ENCODE measurements at regions not wholly inside any gene's neighbourhood (a gene's known extent, or its start where the extent isn't known, plus 50 kb on each side); places are given as distances from the start of the nearest gene placed in this dataset.
A peak's percentile ranks its signal among the peaks of the same experiment; 100 is the strongest.

GRCh38 chr2:13104723-13105122, 388.0 kb downstream of the TRIB2 start:
- DNase-seq (ENCODE audit: low read depth): no peak
- H3K4me3 ChIP-seq (replicated peaks; ENCODE audit: low read depth, low read length): no peak overlapping the region
- TF ChIP-seq, protein P1, sequence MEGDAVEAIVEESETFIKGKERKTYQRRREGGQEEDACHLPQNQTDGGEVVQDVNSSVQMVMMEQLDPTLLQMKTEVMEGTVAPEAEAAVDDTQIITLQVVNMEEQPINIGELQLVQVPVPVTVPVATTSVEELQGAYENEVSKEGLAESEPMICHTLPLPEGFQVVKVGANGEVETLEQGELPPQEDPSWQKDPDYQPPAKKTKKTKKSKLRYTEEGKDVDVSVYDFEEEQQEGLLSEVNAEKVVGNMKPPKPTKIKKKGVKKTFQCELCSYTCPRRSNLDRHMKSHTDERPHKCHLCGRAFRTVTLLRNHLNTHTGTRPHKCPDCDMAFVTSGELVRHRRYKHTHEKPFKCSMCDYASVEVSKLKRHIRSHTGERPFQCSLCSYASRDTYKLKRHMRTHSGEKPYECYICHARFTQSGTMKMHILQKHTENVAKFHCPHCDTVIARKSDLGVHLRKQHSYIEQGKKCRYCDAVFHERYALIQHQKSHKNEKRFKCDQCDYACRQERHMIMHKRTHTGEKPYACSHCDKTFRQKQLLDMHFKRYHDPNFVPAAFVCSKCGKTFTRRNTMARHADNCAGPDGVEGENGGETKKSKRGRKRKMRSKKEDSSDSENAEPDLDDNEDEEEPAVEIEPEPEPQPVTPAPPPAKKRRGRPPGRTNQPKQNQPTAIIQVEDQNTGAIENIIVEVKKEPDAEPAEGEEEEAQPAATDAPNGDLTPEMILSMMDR (IDR thresholded peaks at IDR 0.05; ENCODE audit: low read length, missing control alignments): no peak

GRCh38 chr2:13106302-13106701, 389.6 kb downstream of the TRIB2 start:
- H3K4me3 ChIP-seq (replicated peaks; ENCODE audit: low read depth, low read length): no peak overlapping the region
- no peak for DNase-seq (ENCODE audit: low read depth)
- TF ChIP-seq, protein P1 (IDR thresholded peaks at IDR 0.05; ENCODE audit: low read length, missing control alignments): no peak

DNA sequence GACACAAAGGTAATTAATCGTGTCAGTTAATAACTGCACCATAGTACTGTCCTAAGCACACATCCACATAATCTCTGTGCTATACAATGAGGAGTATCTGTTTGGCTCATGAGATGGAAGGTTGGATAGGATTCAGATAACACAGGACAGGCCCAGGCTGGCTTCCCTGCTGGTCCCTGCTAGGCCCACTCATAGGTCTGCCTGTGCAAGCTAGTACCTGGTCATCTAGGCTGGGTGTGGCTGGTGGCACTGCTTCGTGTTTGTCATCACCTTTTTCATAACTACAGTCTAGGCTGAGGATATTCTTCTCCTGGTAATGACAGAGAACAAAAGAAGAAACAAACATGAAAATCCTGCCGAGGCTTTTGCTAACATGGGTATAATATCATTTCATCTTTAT, 392.8 kb downstream of the TRIB2 start:
- no peak for DNase-seq (ENCODE audit: low read depth)
- TF ChIP-seq, protein P1 (IDR thresholded peaks at IDR 0.05; ENCODE audit: low read length, missing control alignments): no peak
- H3K4me3 ChIP-seq (replicated peaks; ENCODE audit: low read depth, low read length): no peak overlapping the region

GRCh38 chr2:13110825-13111224, 394.1 kb downstream of the TRIB2 start:
- TF ChIP-seq, protein P1 (IDR thresholded peaks at IDR 0.05; ENCODE audit: low read length, missing control alignments): no peak
- H3K4me3 ChIP-seq (replicated peaks; ENCODE audit: low read depth, low read length): no peak overlapping the region
- no peak for DNase-seq (ENCODE audit: low read depth)

- no peak overlapping the region for H3K4me3 ChIP-seq (replicated peaks; ENCODE audit: low read depth, low read length)
- no peak for DNase-seq (ENCODE audit: low read depth)
- TF ChIP-seq, protein P1 (IDR thresholded peaks at IDR 0.05; ENCODE audit: low read length, missing control alignments): no peak
These were observed 396.3 kb downstream of the TRIB2 start for GRCh38 chr2:13113002-13113401.

- H3K4me3 ChIP-seq (replicated peaks; ENCODE audit: low read depth, low read length): no peak overlapping the region
- TF ChIP-seq, protein P1 (IDR thresholded peaks at IDR 0.05; ENCODE audit: low read length, missing control alignments): no peak
- peak; percentile 37 for DNase-seq (ENCODE audit: low read depth)
These were observed 397.7 kb downstream of the TRIB2 start for GRCh38 chr2:13114391-13114790.

DNA sequence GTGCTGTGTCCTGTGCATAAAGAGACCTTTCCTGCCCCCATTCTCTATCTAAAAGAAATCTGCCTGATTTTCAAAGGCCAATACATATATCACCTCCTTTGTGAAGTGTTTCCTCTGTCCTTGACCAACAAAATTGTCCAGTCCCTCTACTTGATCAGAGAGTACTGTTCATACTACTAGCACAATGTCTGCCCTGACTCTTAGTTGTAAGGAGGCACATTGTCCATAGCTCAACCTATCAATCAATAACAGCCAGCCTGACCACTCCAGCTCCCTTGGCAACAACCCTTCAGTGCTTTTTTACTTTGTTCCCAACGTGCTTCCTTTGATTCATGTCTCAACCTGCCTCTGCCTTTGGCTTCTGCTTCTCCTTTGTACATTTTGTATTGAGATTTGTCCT, 398.9 kb downstream of the TRIB2 start:
- TF ChIP-seq, protein P1 (IDR thresholded peaks at IDR 0.05; ENCODE audit: low read length, missing control alignments): no peak
- no peak overlapping the region for H3K4me3 ChIP-seq (replicated peaks; ENCODE audit: low read depth, low read length)
- no peak for DNase-seq (ENCODE audit: low read depth)
